IPS DF 6.9 (cell line): ENCODE measurements at regions not wholly inside any gene's neighbourhood (a gene's known extent, or its start where the extent isn't known, plus 50 kb on each side); places are given as distances from the start of the nearest gene placed in this dataset.
"Not testable (repeated sequence)": the region's sequence is repeated elsewhere in the genome, so short reads cannot be mapped to it uniquely, and the experiment has no call there.

Experiments
- DNase-seq: peaks from one replicate; pipeline ENCODE4 v3.0.0-alpha.2; 2013; ENCODE audit warnings: low read depth, low spot score
- H3K27ac ChIP-seq: one replicate; pipeline ENCODE4 v1.5.1; 2013; ENCODE audit warnings: low read length, control low read depth
- H3K27me3 ChIP-seq: 2 replicates; pipeline ENCODE4 v1.6.1; 2013; ENCODE audit warnings: mild to moderate bottlenecking, low read length; ENCODE audit not compliant: control insufficient read depth, insufficient read depth
- H3K36me3 ChIP-seq: 2 replicates; pipeline ENCODE4 v1.6.1; 2013; ENCODE audit warnings: low read length; ENCODE audit not compliant: control insufficient read depth, insufficient read depth
- H3K4me1 ChIP-seq: 2 replicates; pipeline ENCODE4 v1.6.1; 2013; ENCODE audit warnings: low read length; ENCODE audit not compliant: control insufficient read depth, insufficient read depth
- H3K4me3 ChIP-seq: 2 replicates; pipeline ENCODE4 v1.5.1; 2013; ENCODE audit warnings: mild to moderate bottlenecking, low read length
- H3K9me3 ChIP-seq: 2 replicates; pipeline ENCODE4 v1.6.1; 2013; ENCODE audit warnings: low read length, inconsistent platforms; ENCODE audit not compliant: control insufficient read depth, insufficient read depth
- WGBS: extraction: QIAGEN DNeasy Blood & Tissue Kit; methylation state at CpG from one replicate; pipeline ENCODE4 v1.1.7; 2013; ENCODE audit warnings: mixed read lengths, missing lambda C conversion rate; ENCODE audit not compliant: insufficient read length, insufficient coverage; 5-methylcytosine and 5-hydroxymethylcytosine counted together

- not testable (repeated sequence) for H3K9me3 ChIP-seq, H3K27me3 ChIP-seq, H3K4me3 ChIP-seq
Measured at GRCh38 chr11:50238368-50238767, 205.7 kb downstream of the OR4C45 start.

GRCh38 chr11:50246183-50246582 lies 213.5 kb downstream of the OR4C45 start:
- Histone ChIP-seq H3K27me3 (no peaks in the 10 kb centered on the region), H3K4me3 (no peak overlapping the region), H3K27ac (no peak overlapping the region), H3K36me3 (no peaks in the 10 kb centered on the region), H3K4me1 (no peaks in the 10 kb centered on the region), H3K9me3 (peaks cover 9% of the 10 kb centered on the region)
- DNase-seq, result no peak
- no CpG with 5 or more reads among the region's 5 CpGs for WGBS

More at GRCh38 chr11:50238368-50238767, 205.7 kb downstream of the OR4C45 start:
- H3K27ac ChIP-seq, H3K4me1 ChIP-seq, H3K36me3 ChIP-seq, DNase-seq: not testable (repeated sequence)
- no CpG with 5 or more reads among the region's 4 CpGs for WGBS

GRCh38 chr11:50246699-50247098 lies 214.0 kb downstream of the OR4C45 start:
- no peaks in the 10 kb centered on the region for H3K36me3 ChIP-seq
- no peaks in the 10 kb centered on the region for H3K27me3 ChIP-seq
- H3K4me3 ChIP-seq, result no peak overlapping the region
- no peak for DNase-seq
- no CpG with 5 or more reads among the region's 16 CpGs for WGBS
- peaks cover 9% of the 10 kb centered on the region for H3K9me3 ChIP-seq
- H3K27ac ChIP-seq, result no peak overlapping the region
- H3K4me1 ChIP-seq, result no peaks in the 10 kb centered on the region

- no CpG with 5 or more reads among the region's 20 CpGs for WGBS
- Histone ChIP-seq H3K9me3 (peaks cover 9% of the 10 kb centered on the region), H3K27ac (no peak overlapping the region), H3K4me1 (no peaks in the 10 kb centered on the region), H3K36me3 (no peaks in the 10 kb centered on the region), H3K4me3 (no peak overlapping the region), H3K27me3 (no peaks in the 10 kb centered on the region)
- no peak for DNase-seq
Measured at GRCh38 chr11:50247309-50247874, 214.7 kb downstream of the OR4C45 start.

- H3K9me3 ChIP-seq, result peaks cover 2% of the 10 kb centered on the region; the same call in 1 of the 2 replicates
Measured at GRCh38 chr11:50267851-50268250, 235.2 kb downstream of the OR4C45 start.

GRCh38 chr11:50275133-50275532 lies 242.5 kb downstream of the OR4C45 start:
- WGBS, result no CpG with 5 or more reads among the region's 7 CpGs
- no peaks in the 10 kb centered on the region for H3K27me3 ChIP-seq
- no peaks in the 10 kb centered on the region for H3K4me1 ChIP-seq
- H3K9me3 ChIP-seq, result peaks cover 5% of the 10 kb centered on the region
- no peak overlapping the region for H3K4me3 ChIP-seq
- no peak overlapping the region for H3K27ac ChIP-seq
- DNase-seq, result no peak
- H3K36me3 ChIP-seq, result no peaks in the 10 kb centered on the region

More at GRCh38 chr11:50267851-50268250, 235.2 kb downstream of the OR4C45 start:
- no peaks in the 10 kb centered on the region for H3K4me1 ChIP-seq
- H3K27me3 ChIP-seq, result no peaks in the 10 kb centered on the region
- no peak for DNase-seq
- H3K27ac ChIP-seq, result no peak overlapping the region
- no peaks in the 10 kb centered on the region for H3K36me3 ChIP-seq
- no CpG with 5 or more reads among the region's 26 CpGs for WGBS
- no peak overlapping the region for H3K4me3 ChIP-seq

GRCh38 chr11:50278756-50279155 lies 246.1 kb downstream of the OR4C45 start:
- Histone ChIP-seq H3K4me3 (no peak overlapping the region), H3K27ac (no peak overlapping the region), H3K27me3 (no peaks in the 10 kb centered on the region), H3K9me3 (peaks cover 3% of the 10 kb centered on the region; the same call in 1 of the 2 replicates), H3K36me3 (no peaks in the 10 kb centered on the region), H3K4me1 (no peaks in the 10 kb centered on the region)
- no peak for DNase-seq
- no CpG with 5 or more reads among the region's 24 CpGs for WGBS

GRCh38 chr11:50298182-50298988 lies 265.7 kb downstream of the OR4C45 start:
- Histone ChIP-seq H3K27ac (no peak overlapping the region), H3K9me3 (peaks cover 7% of the 10 kb centered on the region), H3K27me3 (no peaks in the 10 kb centered on the region), H3K36me3 (peaks cover 3% of the 10 kb centered on the region; the same call in 1 of the 2 replicates), H3K4me3 (peak overlapping the region; percentile 14; the same call in 1 of the 2 replicates), H3K4me1 (no peaks in the 10 kb centered on the region)
- no peak for DNase-seq
- no CpG with 5 or more reads among the region's 59 CpGs for WGBS

GRCh38 chr11:50330723-50331122 lies 298.0 kb downstream of the OR4C45 start:
- WGBS, result no CpG with 5 or more reads among the region's 2 CpGs
- H3K27me3 ChIP-seq, H3K4me3 ChIP-seq, H3K4me1 ChIP-seq, H3K9me3 ChIP-seq, H3K27ac ChIP-seq, H3K36me3 ChIP-seq, DNase-seq: not testable (repeated sequence)

- H3K27ac ChIP-seq, result no peak overlapping the region
- WGBS, result no CpG with 5 or more reads among the region's 4 CpGs
- no peaks in the 10 kb centered on the region; the same call in 1 of the 2 replicates for H3K9me3 ChIP-seq
- H3K4me3 ChIP-seq, result no peak overlapping the region
- no peaks in the 10 kb centered on the region for H3K36me3 ChIP-seq
- H3K4me1 ChIP-seq, result no peaks in the 10 kb centered on the region
- no peaks in the 10 kb centered on the region for H3K27me3 ChIP-seq
- no peak for DNase-seq
Measured at GRCh38 chr11:50333861-50334260, 301.2 kb downstream of the OR4C45 start.
